OCI-LY1 (cell line): ENCODE measurements at regions not wholly inside any gene's neighbourhood (a gene's known extent, or its start where the extent isn't known, plus 50 kb on each side); places are given as distances from the start of the nearest gene placed in this dataset.

ENCODE experiments used
- CTCF ChIP-seq: fragments of 200-600 bp; sonication (generic), shearing (Covaris generic); IDR thresholded peaks from 2 replicates; pipeline ENCODE4 v1.5.1; 2017; ENCODE audit warnings: mild to moderate bottlenecking, antibody characterized with exemption, low read length, moderate library complexity, mixed read lengths
- EZH2 ChIP-seq: fragments of 200-600 bp; sonication (generic), shearing (Covaris generic); IDR thresholded peaks from 2 replicates; pipeline ENCODE4 v1.8.0; 2017; ENCODE audit warnings: borderline replicate concordance, mixed run types, mild to moderate bottlenecking, antibody characterized with exemption, low read length, moderate library complexity, mixed read lengths

GRCh38 chr16:54336631-54337204 is 50.1 kb upstream of the IRX3 start:
- no peak for TF ChIP-seq EZH2
- TF ChIP-seq CTCF = no peak
